ENCODE measurements at regions not wholly inside any gene's neighbourhood (a gene's known extent, or its start where the extent isn't known, plus 50 kb on each side); places are given as distances from the start of the nearest gene placed in this dataset.

DNA sequence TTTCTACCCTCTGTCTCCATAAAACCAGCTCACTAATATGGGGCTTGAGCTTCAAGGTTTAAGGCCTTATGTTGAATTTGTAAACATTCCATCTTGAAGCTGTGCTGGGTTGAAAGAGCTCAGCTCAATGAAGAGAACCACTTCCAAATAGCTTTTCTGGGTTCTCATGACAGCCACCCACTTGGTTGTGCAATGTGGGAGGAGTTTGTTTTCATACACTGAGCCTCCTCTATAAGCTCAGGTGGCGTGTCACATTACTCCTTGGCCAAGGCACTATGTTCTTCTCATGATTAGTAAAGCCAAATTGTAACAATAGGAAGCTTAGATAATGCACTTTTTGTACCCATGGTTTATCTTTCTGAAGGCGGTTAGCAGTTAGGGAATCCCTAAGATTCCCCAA lies 265.6 kb downstream of the PTEN start:
- H3K9me3 ChIP-seq (ENCODE audit: control insufficient read depth, insufficient read depth, low read depth, low read length): no peaks in the 10 kb centered on the region
- ChIA-PET CTCF (interaction anchor here (1.2 kb wide), 1 partner anchor 15 kb away, joined by 3 read pairs; no protein-coding TSS in a partner anchor), POLR2A (no interaction called here)
- H3K36me3 ChIP-seq (ENCODE audit: control insufficient read depth in 2 of 2, insufficient read depth in 1 of 2, low read length in 2 of 2): no peaks in the 10 kb centered on the region
- H3K4me1 ChIP-seq (ENCODE audit: control insufficient read depth, insufficient read depth, low read length): no peaks in the 10 kb centered on the region
- TF ChIP-seq ZNF138 (tag by site-specific recombination; IDR thresholded peaks at IDR 0.05; ENCODE audit: borderline replicate concordance) (no peak), ZNF155 (tag by site-specific recombination; IDR thresholded peaks at IDR 0.05) (no peak), EGR2 (tag by site-specific recombination; IDR thresholded peaks at IDR 0.05; ENCODE audit: low read depth) (no peak), ZNF19 (tag by site-specific recombination; IDR thresholded peaks at IDR 0.05; ENCODE audit: low read depth) (no peak), ZNF394 (tag by site-specific recombination; IDR thresholded peaks at IDR 0.05; ENCODE audit: borderline replicate concordance) (no peak), ZNF114 (tag by site-specific recombination; IDR thresholded peaks at IDR 0.05) (no peak), ZNF132 (tag by site-specific recombination; IDR thresholded peaks at IDR 0.05; ENCODE audit: borderline replicate concordance) (no peak), ZNF133 (tag by site-specific recombination; IDR thresholded peaks at IDR 0.05) (no peak), ZNF16 (tag by site-specific recombination; IDR thresholded peaks at IDR 0.05; ENCODE audit: low read depth) (no peak), ZNF274 (IDR thresholded peaks at IDR 0.05; ENCODE audit: low read length) (no peak), ZNF274 (tag by site-specific recombination; IDR thresholded peaks at IDR 0.05; ENCODE audit: borderline replicate concordance) (no peak), RBAK (tag by site-specific recombination; IDR thresholded peaks at IDR 0.05) (no peak), ZNF341 (tag by site-specific recombination; IDR thresholded peaks at IDR 0.05; ENCODE audit: low read depth) (no peak)
- TF ChIP-seq, protein P1, sequence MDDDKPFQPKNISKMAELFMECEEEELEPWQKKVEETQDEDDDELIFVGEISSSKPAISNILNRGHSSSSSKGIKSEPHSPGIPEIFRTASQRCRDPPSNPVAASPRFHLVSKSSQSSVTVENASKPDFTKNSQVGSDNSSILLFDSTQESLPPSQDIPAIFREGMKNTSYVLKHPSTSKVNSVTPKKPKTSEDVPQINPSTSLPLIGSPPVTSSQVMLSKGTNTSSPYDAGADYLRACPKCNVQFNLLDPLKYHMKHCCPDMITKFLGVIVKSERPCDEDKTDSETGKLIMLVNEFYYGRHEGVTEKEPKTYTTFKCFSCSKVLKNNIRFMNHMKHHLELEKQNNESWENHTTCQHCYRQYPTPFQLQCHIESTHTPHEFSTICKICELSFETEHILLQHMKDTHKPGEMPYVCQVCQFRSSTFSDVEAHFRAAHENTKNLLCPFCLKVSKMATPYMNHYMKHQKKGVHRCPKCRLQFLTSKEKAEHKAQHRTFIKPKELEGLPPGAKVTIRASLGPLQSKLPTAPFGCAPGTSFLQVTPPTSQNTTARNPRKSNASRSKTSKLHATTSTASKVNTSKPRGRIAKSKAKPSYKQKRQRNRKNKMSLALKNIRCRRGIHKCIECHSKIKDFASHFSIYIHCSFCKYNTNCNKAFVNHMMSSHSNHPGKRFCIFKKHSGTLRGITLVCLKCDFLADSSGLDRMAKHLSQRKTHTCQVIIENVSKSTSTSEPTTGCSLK (tag by site-specific recombination; IDR thresholded peaks at IDR 0.05): no peak
- TF ChIP-seq, protein P2, sequence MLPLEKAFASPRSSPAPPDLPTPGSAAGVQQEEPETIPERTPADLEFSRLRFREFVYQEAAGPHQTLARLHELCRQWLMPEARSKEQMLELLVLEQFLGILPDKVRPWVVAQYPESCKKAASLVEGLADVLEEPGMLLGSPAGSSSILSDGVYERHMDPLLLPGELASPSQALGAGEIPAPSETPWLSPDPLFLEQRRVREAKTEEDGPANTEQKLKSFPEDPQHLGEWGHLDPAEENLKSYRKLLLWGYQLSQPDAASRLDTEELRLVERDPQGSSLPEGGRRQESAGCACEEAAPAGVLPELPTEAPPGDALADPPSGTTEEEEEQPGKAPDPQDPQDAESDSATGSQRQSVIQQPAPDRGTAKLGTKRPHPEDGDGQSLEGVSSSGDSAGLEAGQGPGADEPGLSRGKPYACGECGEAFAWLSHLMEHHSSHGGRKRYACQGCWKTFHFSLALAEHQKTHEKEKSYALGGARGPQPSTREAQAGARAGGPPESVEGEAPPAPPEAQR (tag by site-specific recombination; IDR thresholded peaks at IDR 0.05): no peak
- TF ChIP-seq, protein P3, sequence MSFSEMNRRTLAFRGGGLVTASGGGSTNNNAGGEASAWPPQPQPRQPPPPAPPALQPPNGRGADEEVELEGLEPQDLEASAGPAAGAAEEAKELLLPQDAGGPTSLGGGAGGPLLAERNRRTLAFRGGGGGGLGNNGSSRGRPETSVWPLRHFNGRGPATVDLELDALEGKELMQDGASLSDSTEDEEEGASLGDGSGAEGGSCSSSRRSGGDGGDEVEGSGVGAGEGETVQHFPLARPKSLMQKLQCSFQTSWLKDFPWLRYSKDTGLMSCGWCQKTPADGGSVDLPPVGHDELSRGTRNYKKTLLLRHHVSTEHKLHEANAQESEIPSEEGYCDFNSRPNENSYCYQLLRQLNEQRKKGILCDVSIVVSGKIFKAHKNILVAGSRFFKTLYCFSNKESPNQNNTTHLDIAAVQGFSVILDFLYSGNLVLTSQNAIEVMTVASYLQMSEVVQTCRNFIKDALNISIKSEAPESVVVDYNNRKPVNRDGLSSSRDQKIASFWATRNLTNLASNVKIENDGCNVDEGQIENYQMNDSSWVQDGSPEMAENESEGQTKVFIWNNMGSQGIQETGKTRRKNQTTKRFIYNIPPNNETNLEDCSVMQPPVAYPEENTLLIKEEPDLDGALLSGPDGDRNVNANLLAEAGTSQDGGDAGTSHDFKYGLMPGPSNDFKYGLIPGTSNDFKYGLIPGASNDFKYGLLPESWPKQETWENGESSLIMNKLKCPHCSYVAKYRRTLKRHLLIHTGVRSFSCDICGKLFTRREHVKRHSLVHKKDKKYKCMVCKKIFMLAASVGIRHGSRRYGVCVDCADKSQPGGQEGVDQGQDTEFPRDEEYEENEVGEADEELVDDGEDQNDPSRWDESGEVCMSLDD (tag by site-specific recombination; IDR thresholded peaks at IDR 0.05): no peak
- H3K27ac ChIP-seq (ENCODE audit: extremely low read depth, low read depth, low read length): no peak overlapping the region
- H3K4me3 ChIP-seq (ENCODE audit: low read depth, low read length): no peak overlapping the region

DNA sequence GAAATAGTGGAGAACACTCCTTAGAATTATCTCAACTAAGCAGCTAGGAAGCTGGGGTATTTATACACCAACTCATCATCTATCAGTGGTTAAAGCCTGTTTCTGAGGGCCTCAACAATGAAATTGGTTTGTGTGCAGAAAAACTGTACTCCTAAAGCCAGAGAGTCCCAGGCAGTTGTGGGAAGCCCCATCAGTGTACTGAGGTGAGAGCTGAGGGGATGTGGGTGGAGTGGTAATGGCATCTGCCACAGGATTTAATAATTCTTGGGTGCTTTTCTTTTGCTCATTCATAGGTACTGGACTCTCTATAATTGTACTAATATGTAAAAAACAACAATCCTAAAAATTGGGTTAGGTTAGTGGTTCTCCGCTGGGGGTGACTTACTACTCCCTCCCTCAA lies 267.5 kb downstream of the PTEN start:
- Histone ChIP-seq H3K36me3 (ENCODE audit: control insufficient read depth in 2 of 2, insufficient read depth in 1 of 2, low read length in 2 of 2) (no peaks in the 10 kb centered on the region), H3K4me1 (ENCODE audit: control insufficient read depth, insufficient read depth, low read length) (no peaks in the 10 kb centered on the region), H3K4me3 (ENCODE audit: low read depth, low read length) (no peak overlapping the region), H3K9me3 (ENCODE audit: control insufficient read depth, insufficient read depth, low read depth, low read length) (no peaks in the 10 kb centered on the region), H3K27ac (ENCODE audit: extremely low read depth, low read depth, low read length) (no peak overlapping the region)
- peak; percentile 90 for TF ChIP-seq ZNF37A (tag by site-specific recombination; IDR thresholded peaks at IDR 0.05)
- TF ChIP-seq, protein P1 (tag by site-specific recombination; IDR thresholded peaks at IDR 0.05): no peak
- ChIA-PET CTCF (interaction anchor here (0.6 to 0.7 kb wide), 2 partner anchors 16 to 331 kb away, joined by 3 read pairs; no protein-coding TSS in a partner anchor), POLR2A (no interaction called here)
